ENCODE measurements at regions not wholly inside any gene's neighbourhood (a gene's known extent, or its start where the extent isn't known, plus 50 kb on each side); places are given as distances from the start of the nearest gene placed in this dataset.

DNA sequence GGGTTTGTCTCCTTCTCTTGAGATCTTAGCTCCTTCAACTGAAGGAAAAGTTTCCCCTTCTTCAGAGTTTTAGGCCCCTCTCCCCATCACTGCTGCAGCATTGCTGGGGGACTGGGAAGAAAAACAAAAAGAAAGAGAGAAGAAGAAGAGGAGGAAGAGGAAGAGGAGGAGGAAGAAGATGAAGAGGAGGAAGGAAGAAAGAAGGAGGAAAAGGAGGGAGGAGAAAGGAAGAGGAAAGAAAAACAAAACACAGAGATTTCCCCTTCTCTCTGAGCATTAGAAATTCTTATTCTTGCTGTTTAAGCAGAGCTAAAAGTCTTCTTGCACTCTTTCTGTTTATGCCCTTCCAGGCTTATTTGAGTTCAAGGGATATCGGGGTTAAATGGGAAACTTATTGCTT is 219.8 kb upstream of the AMIGO2 start:
- no peak overlapping the region for H3K27ac ChIP-seq
- no peaks in the 10 kb centered on the region for H3K27me3 ChIP-seq (replicated peaks)
- no peak for DNase-seq (ENCODE audit: low read depth in 1 of 2, low spot score in 2 of 2)

DNA sequence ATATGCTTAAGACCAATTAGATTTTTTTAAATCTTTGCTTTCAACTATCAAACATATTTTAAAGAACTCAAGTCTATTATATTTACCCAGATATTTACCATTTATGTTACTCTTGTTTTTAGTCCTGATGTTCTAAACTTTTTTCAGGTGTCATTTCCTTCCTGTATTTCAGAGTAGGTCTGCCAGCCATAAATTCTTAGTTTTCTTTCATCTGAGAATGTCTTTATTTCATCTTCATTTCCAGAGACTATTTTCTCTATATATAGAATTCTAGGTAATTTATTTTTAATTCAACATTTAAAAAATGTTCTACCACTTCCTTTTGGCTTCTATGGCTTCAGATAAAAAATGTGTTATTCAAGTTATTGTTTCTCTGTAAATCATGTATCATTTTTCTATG is 218.2 kb upstream of the AMIGO2 start:
- peaks cover 9% of the 10 kb centered on the region for H3K4me1 ChIP-seq (replicated peaks)
- no peak overlapping the region for H3K27ac ChIP-seq
- no peaks in the 10 kb centered on the region for H3K27me3 ChIP-seq (replicated peaks)
- no peak for DNase-seq (ENCODE audit: low read depth in 1 of 2, low spot score in 2 of 2)
- no peak overlapping the region for H3K4me3 ChIP-seq
- H3K9me3 ChIP-seq (replicated peaks) = no peaks in the 10 kb centered on the region
- no peaks in the 10 kb centered on the region for H3K36me3 ChIP-seq

More for the DNA sequence above, 219.8 kb upstream of the AMIGO2 start:
- Histone ChIP-seq H3K9me3 (replicated peaks) (no peaks in the 10 kb centered on the region), H3K4me1 (replicated peaks) (peaks cover 21% of the 10 kb centered on the region), H3K36me3 (no peaks in the 10 kb centered on the region), H3K4me3 (no peak overlapping the region)

DNA sequence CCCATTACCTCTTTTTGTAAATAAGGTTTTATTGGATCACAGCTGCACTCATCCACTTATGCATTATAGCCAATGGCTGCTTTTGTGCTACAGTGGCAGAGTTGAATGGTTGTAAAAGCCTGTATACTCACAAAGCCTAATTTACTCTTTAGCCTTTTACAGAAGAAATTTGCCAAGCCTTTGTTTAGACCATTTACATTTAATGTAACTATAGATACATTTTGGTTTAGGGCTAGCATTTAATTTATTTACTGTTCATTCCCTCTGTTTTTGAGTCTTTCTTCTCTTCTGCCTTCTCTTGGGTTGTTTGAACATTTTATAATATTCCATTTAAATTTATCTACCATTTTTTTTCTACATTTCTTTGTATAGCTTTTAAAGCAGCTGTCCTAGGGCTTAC is 217.1 kb upstream of the AMIGO2 start:
- Histone ChIP-seq H3K36me3 (no peaks in the 10 kb centered on the region), H3K9me3 (replicated peaks) (no peaks in the 10 kb centered on the region), H3K27me3 (replicated peaks) (no peaks in the 10 kb centered on the region), H3K4me1 (replicated peaks) (no peaks in the 10 kb centered on the region), H3K27ac (no peak overlapping the region), H3K4me3 (no peak overlapping the region)
- no peak for DNase-seq (ENCODE audit: low read depth in 1 of 2, low spot score in 2 of 2)

DNA sequence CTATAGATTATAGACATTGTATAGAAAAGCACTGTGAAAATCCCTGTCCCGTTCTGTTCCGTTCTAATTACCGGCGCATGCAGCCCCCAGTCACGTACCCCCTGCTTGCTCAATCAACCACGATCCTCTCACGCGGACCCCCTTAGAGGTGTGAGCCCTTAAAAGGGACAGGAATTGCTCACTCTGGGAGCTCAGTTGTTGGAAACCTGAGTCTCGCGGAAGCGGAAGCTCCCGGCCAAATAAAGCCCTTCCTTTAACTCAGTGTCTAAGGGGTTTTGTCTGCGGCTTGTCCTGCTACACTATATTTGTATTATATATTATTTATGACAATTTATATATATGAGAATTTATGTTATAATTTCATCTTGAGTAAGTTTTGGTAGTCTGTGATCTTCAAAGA is 213.6 kb upstream of the AMIGO2 start:
- no peak for DNase-seq (ENCODE audit: low read depth in 1 of 2, low spot score in 2 of 2)
- no peak overlapping the region for H3K4me3 ChIP-seq
- H3K9me3 ChIP-seq (replicated peaks) = no peaks in the 10 kb centered on the region
- H3K27ac ChIP-seq = no peak overlapping the region
- H3K36me3 ChIP-seq = no peaks in the 10 kb centered on the region
- no peaks in the 10 kb centered on the region; the same call in 1 of the 2 replicates for H3K4me1 ChIP-seq (replicated peaks)
- no peaks in the 10 kb centered on the region for H3K27me3 ChIP-seq (replicated peaks)

DNA sequence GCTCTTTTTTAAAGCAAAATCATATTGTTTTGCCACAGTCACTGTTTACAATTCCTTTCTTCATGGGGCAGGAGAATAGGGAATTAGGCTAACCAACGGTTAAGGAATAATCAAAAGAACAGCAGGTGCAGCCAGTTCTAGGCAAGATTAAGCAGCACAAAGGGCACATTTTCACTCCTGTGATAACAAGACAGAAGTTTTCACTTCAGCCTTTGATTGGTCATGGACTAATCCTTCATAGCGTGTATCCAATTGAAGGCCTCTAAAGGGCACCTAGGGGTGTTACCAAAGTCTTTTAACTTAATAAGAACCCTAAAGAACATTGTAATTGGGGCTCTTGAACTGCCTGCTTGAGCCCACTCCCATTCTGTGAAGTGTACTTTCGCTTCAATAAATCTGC is 206.9 kb upstream of the AMIGO2 start:
- DNase-seq (ENCODE audit: low read depth in 1 of 2, low spot score in 2 of 2) = no peak
- Histone ChIP-seq H3K27ac (no peak overlapping the region), H3K9me3 (replicated peaks) (no peaks in the 10 kb centered on the region), H3K4me1 (replicated peaks) (no peaks in the 10 kb centered on the region; the same call in 1 of the 2 replicates), H3K27me3 (replicated peaks) (no peaks in the 10 kb centered on the region), H3K36me3 (no peaks in the 10 kb centered on the region), H3K4me3 (no peak overlapping the region)

All from SJSA1 (cell line).